BLaER1 treated with 17β-estradiol and CSF1 and Interleukin-3, amounts not matched to agents 10 nM and 100 nM (cell line): ENCODE measurements at regions not wholly inside any gene's neighbourhood (a gene's known extent, or its start where the extent isn't known, plus 50 kb on each side); places are given as distances from the start of the nearest gene placed in this dataset.
"Not testable (repeated sequence)": the region's sequence is repeated elsewhere in the genome, so short reads cannot be mapped to it uniquely, and the experiment has no call there.

ENCODE experiments used
- H3K27ac ChIP-seq, 11 experiments: shearing (Covaris generic); formaldehyde crosslinking; 2 replicates each; pipeline ENCODE4 v1.8.1; 2022
- H3K27me3 ChIP-seq, 11 experiments: shearing (Covaris generic); formaldehyde crosslinking; 2 replicates each; pipeline ENCODE4 v1.8.1; 2022
- H3K36me3 ChIP-seq, 11 experiments: shearing (Covaris generic); formaldehyde crosslinking; 2 replicates each; pipeline ENCODE4 v1.8.1; 2022
- H3K4me1 ChIP-seq, 10 experiments: shearing (Covaris generic); formaldehyde crosslinking; 2 replicates each; pipeline ENCODE4 v1.8.1; 2022
- H3K4me2 ChIP-seq, 11 experiments: shearing (Covaris generic); formaldehyde crosslinking; 2 replicates each; pipeline ENCODE4 v1.8.1; 2022
- H3K4me3 ChIP-seq, 10 experiments: shearing (Covaris generic); formaldehyde crosslinking; 2 replicates each; pipeline ENCODE4 v1.8.1; 2022
- H3K9ac ChIP-seq, 11 experiments: shearing (Covaris generic); formaldehyde crosslinking; 2 replicates each; pipeline ENCODE4 v1.8.1; 2022
- H3K9me3 ChIP-seq, 11 experiments: shearing (Covaris generic); formaldehyde crosslinking; replicated peaks in 1 of 11; 2 replicates each; pipeline ENCODE4 v1.8.1; 2022
- H4K20me1 ChIP-seq, 11 experiments: shearing (Covaris generic); formaldehyde crosslinking; 2 replicates each; pipeline ENCODE4 v1.8.1; 2022
- Cebpa-rat ChIP-seq, 11 experiments: shearing (Covaris generic); IDR thresholded peaks; 2 replicates each; pipeline ENCODE4 v1.8.1; 2022

- H3K4me2 ChIP-seq = peak overlapping the region; percentile 24 to 83 (median 68); a peak in 20 of 22 replicates
Measured at GRCh38 chr4:160423879-160424451, 1321.1 kb downstream of the RAPGEF2 start.

GRCh38 chr4:160426233-160426632 is 1323.4 kb downstream of the RAPGEF2 start:
- H3K4me2 ChIP-seq = no peak overlapping the region
- peaks cover 0 to 5% (median 0%) of the 10 kb centered on the region in 11 experiments; a peak in 2 of 22 replicates for H3K9me3 ChIP-seq
- H3K4me1 ChIP-seq = peaks cover 3 to 11% (median 9%) of the 10 kb centered on the region in 10 experiments; a peak in 18 of 20 replicates
- no peaks in the 10 kb centered on the region for H3K36me3 ChIP-seq
- no peak overlapping the region for H3K9ac ChIP-seq
- H3K27me3 ChIP-seq = no peaks in the 10 kb centered on the region
- H3K4me3 ChIP-seq = no peak overlapping the region
- no peak for TF ChIP-seq Cebpa-rat (IDR thresholded peaks at IDR 0.05)
- H4K20me1 ChIP-seq = no peaks in the 10 kb centered on the region
- no peak overlapping the region for H3K27ac ChIP-seq

More at GRCh38 chr4:160423879-160424451, 1321.1 kb downstream of the RAPGEF2 start:
- H4K20me1 ChIP-seq = no peaks in the 10 kb centered on the region
- peak overlapping the region in 10 of 11 experiments; percentile 2 to 66 (median 42); a peak in 14 of 22 replicates for H3K27ac ChIP-seq
- peaks cover 3 to 11% (median 9%) of the 10 kb centered on the region in 10 experiments; a peak in 18 of 20 replicates for H3K4me1 ChIP-seq
- H3K9ac ChIP-seq = peak overlapping the region in 4 of 11 experiments; percentile 39 to 58 (median 50); a peak in 6 of 22 replicates
- H3K36me3 ChIP-seq = no peaks in the 10 kb centered on the region
- peak overlapping the region in 4 of 10 experiments; percentile 29 to 43 (median 39); a peak in 6 of 20 replicates for H3K4me3 ChIP-seq
- TF ChIP-seq Cebpa-rat (IDR thresholded peaks at IDR 0.05) = no peak
- no peaks in the 10 kb centered on the region for H3K9me3 ChIP-seq
- no peaks in the 10 kb centered on the region for H3K27me3 ChIP-seq

DNA sequence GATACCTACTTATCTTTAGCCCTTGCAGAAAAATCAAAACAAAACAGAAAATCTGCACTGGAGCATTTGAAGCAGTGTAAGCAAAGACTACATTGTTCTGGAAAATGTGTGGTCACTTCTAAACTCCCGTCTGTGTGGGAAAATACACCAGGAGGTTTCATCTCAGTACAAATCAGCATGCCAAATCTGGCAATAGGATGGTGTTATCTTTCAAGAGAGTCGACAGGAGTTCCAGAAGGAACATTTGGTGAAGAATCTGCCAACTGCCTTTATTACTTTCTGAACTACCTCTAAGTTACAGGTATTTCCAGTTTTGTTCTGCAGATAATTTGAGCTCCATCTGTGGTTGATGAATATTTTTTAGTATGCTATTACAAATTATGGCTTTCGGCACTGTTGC is 1348.0 kb downstream of the RAPGEF2 start:
- Histone ChIP-seq H3K9me3 (no peaks in the 10 kb centered on the region), H3K4me1 (no peaks in the 10 kb centered on the region), H3K27me3 (no peaks in the 10 kb centered on the region), H3K27ac (no peak overlapping the region), H4K20me1 (no peaks in the 10 kb centered on the region), H3K36me3 (no peaks in the 10 kb centered on the region), H3K9ac (no peak overlapping the region), H3K4me3 (no peak overlapping the region), H3K4me2 (no peak overlapping the region)
- TF ChIP-seq Cebpa-rat (IDR thresholded peaks at IDR 0.05) = no peak

GRCh38 chr4:160481696-160482690 is 1379.1 kb downstream of the RAPGEF2 start:
- not testable (repeated sequence) for H3K4me3 ChIP-seq, H3K9me3 ChIP-seq, H3K27ac ChIP-seq, H3K27me3 ChIP-seq, H3K4me1 ChIP-seq, H3K4me2 ChIP-seq, H4K20me1 ChIP-seq, H3K9ac ChIP-seq, H3K36me3 ChIP-seq

DNA sequence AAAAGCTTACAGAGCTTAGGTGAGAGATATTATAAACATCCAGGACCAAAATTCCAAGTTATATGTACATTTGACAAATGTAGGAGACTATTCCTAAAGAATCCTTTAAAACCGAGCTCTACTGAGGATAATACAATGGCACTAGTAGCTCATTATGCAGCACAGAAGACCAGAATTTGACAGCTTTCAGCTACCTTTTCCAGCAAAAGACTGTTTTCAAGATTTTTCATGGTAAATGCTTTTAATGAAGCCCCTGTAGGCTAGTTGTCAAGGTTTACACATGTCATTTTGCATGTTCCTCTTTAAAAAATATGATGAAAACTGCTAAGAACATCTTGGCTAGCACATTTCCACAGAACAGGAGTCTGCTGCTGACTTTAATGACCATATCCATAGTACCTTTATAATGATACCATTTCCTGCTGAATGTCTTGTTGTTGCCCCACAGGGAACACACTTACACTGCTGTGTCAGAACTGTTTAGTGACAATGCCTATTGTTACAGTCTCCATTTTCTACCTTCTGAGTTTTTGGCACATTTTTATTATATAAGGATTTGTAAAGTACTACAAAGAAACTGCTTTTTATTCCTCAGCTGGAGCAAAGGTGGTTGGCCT is 1382.3 kb downstream of the RAPGEF2 start:
- Histone ChIP-seq H3K36me3 (no peaks in the 10 kb centered on the region), H3K9me3 (peaks cover 0 to 4% (median 0%) of the 10 kb centered on the region in 11 experiments; a peak in 3 of 22 replicates), H3K4me1 (no peaks in the 10 kb centered on the region), H4K20me1 (no peaks in the 10 kb centered on the region), H3K4me2 (no peak overlapping the region), H3K4me3 (no peak overlapping the region), H3K27me3 (no peaks in the 10 kb centered on the region), H3K9ac (no peak overlapping the region), H3K27ac (no peak overlapping the region)
- TF ChIP-seq Cebpa-rat (IDR thresholded peaks at IDR 0.05) = no peak

DNA sequence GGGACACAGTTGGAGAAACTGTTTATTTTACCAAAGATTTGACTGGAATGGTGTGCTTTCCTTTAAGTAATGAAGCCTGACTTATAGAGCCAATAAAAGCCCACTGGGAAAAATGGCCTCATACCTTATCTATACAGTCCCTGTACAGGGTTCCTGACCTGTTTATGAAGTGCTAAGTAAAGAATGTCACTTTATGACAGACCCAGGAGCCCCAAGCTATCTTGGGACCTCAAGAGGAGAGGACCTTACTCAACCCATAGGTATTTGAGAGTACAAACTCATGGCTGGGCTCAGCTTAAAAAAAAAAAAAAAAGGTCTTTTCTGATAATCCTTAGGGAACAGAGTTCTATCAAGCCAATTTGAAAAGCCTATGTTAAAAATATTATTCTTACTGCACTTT is 1389.3 kb downstream of the RAPGEF2 start:
- H3K4me1 ChIP-seq = no peaks in the 10 kb centered on the region
- no peak overlapping the region for H3K27ac ChIP-seq
- no peak for TF ChIP-seq Cebpa-rat (IDR thresholded peaks at IDR 0.05)
- H3K9ac ChIP-seq = no peak overlapping the region
- no peak overlapping the region for H3K4me3 ChIP-seq
- H4K20me1 ChIP-seq = no peaks in the 10 kb centered on the region
- no peak overlapping the region for H3K4me2 ChIP-seq
- H3K36me3 ChIP-seq = no peaks in the 10 kb centered on the region
- H3K27me3 ChIP-seq = no peaks in the 10 kb centered on the region
- peaks cover 0 to 18% (median 8%) of the 10 kb centered on the region in 11 experiments; a peak in 10 of 22 replicates for H3K9me3 ChIP-seq

DNA sequence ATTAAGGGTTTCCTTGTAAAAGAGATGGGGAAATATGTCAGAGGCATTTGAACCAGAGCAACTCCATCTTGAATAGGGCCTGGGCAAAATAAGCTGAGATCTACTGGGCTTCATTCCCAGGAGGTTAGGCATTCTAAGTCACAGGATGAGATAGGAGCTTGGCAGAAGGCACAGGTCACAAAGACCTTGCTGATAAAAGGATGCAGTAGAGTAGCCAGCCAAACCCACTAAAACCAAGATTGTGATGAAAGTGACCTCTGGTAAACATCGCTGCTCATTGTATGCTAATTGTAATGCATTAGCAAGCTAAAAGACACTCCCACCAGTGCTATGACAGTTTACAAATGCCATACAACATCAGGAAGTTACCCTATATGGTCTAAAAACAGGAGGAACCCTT is 1390.3 kb downstream of the RAPGEF2 start:
- Histone ChIP-seq H3K27ac (no peak overlapping the region), H3K4me1 (no peaks in the 10 kb centered on the region), H4K20me1 (no peaks in the 10 kb centered on the region), H3K36me3 (no peaks in the 10 kb centered on the region), H3K27me3 (no peaks in the 10 kb centered on the region), H3K4me2 (no peak overlapping the region), H3K9me3 (peaks cover 0 to 18% (median 8%) of the 10 kb centered on the region in 11 experiments; a peak in 10 of 22 replicates), H3K9ac (no peak overlapping the region), H3K4me3 (no peak overlapping the region)
- TF ChIP-seq Cebpa-rat (IDR thresholded peaks at IDR 0.05) = no peak

DNA sequence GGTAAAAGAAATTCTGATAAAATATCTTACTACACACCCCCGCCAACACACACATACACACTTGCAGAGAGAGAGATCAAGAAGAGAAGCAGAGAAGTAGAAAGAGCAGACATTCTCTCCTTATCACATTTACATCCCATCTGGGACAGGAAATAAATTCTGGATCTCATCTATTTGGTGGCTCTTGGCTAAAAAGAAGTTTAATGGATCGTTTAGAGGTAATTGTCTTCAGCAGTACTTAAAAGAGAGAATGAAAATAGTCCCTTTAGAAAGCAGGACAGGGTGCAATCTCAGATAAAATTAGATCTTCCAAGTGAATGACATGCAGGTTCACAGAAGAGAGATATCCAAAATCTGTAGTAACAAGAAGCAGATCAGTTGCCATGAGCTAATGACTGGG is 1392.5 kb downstream of the RAPGEF2 start:
- H4K20me1 ChIP-seq = no peaks in the 10 kb centered on the region
- H3K4me3 ChIP-seq = no peak overlapping the region
- no peaks in the 10 kb centered on the region for H3K27me3 ChIP-seq
- no peaks in the 10 kb centered on the region for H3K4me1 ChIP-seq
- H3K27ac ChIP-seq = no peak overlapping the region
- H3K9ac ChIP-seq = no peak overlapping the region
- no peaks in the 10 kb centered on the region for H3K36me3 ChIP-seq
- H3K9me3 ChIP-seq = peaks cover 0 to 18% (median 8%) of the 10 kb centered on the region in 11 experiments; a peak in 10 of 22 replicates
- no peak overlapping the region for H3K4me2 ChIP-seq
- no peak for TF ChIP-seq Cebpa-rat (IDR thresholded peaks at IDR 0.05)

DNA sequence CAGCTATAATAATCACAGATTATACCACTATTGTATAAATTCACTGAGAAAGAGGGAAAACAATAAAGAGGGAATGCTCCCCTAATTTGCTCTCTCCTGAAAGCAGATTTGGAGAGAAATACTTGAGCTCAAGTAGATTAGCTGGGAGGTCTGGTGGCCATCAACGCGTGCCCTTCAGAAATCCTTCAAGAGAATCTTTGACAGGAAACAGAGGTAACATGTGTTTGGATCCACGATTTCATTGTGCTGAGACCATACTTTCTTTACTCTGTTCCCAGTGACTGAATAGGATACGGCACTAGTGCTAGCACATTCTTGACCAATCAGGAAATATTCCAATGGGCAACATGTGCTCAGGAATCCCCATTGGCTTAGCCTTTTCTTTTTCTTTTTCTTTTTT is 1395.3 kb downstream of the RAPGEF2 start:
- Histone ChIP-seq H3K27ac (no peak overlapping the region), H3K9me3 (peaks cover 0 to 2% (median 0%) of the 10 kb centered on the region in 11 experiments; a peak in 1 of 22 replicates), H3K27me3 (no peaks in the 10 kb centered on the region), H4K20me1 (no peaks in the 10 kb centered on the region), H3K4me2 (no peak overlapping the region), H3K4me1 (no peaks in the 10 kb centered on the region), H3K4me3 (no peak overlapping the region), H3K9ac (no peak overlapping the region), H3K36me3 (no peaks in the 10 kb centered on the region)
- no peak for TF ChIP-seq Cebpa-rat (IDR thresholded peaks at IDR 0.05)
